ENCODE measurements at regions not wholly inside any gene's neighbourhood (a gene's known extent, or its start where the extent isn't known, plus 50 kb on each side); places are given as distances from the start of the nearest gene placed in this dataset.

DNA sequence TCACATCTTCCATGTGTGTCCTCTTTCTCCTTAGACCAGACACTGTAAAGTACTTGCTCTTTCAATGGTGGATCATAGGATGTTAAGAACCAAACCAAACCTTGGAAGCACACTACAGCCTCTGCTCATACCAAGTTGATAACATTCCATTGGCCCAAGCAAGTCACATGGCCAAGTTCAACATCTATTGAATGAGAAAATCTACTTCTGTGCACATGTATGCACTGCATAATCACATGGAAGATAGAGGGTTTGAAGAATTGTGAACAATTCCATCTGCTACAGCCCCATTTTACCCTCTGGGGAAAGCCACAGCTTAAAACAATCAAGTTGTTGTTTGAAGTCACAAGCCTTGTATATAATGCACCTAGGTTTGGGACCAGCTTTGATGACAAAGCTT is 68.2 kb downstream of the MFAP3 start:
- H3K4me3 ChIP-seq = no peak overlapping the region
- no peak overlapping the region for H3K27ac ChIP-seq (replicated peaks in 1 of 4)
- intact Hi-C loops (cut with DNase I) = no loop called here
- H3K4me1 ChIP-seq = no peaks in the 10 kb centered on the region
- no peaks in the 10 kb centered on the region for H3K27me3 ChIP-seq
- DNase-seq (ENCODE audit: extremely low spot score) = no peak
- H3K9me3 ChIP-seq = no peaks in the 10 kb centered on the region
- H3K36me3 ChIP-seq = no peaks in the 10 kb centered on the region
- no peak for TF ChIP-seq POLR2AphosphoS5 (IDR thresholded peaks at IDR 0.05)
- TF ChIP-seq POLR2A (IDR thresholded peaks at IDR 0.05; ENCODE audit: low read depth) = no peak
- TF ChIP-seq, protein P1, sequence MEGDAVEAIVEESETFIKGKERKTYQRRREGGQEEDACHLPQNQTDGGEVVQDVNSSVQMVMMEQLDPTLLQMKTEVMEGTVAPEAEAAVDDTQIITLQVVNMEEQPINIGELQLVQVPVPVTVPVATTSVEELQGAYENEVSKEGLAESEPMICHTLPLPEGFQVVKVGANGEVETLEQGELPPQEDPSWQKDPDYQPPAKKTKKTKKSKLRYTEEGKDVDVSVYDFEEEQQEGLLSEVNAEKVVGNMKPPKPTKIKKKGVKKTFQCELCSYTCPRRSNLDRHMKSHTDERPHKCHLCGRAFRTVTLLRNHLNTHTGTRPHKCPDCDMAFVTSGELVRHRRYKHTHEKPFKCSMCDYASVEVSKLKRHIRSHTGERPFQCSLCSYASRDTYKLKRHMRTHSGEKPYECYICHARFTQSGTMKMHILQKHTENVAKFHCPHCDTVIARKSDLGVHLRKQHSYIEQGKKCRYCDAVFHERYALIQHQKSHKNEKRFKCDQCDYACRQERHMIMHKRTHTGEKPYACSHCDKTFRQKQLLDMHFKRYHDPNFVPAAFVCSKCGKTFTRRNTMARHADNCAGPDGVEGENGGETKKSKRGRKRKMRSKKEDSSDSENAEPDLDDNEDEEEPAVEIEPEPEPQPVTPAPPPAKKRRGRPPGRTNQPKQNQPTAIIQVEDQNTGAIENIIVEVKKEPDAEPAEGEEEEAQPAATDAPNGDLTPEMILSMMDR (IDR thresholded peaks at IDR 0.05) = no peak
- no peak for TF ChIP-seq EP300 (IDR thresholded peaks at IDR 0.05)

DNA sequence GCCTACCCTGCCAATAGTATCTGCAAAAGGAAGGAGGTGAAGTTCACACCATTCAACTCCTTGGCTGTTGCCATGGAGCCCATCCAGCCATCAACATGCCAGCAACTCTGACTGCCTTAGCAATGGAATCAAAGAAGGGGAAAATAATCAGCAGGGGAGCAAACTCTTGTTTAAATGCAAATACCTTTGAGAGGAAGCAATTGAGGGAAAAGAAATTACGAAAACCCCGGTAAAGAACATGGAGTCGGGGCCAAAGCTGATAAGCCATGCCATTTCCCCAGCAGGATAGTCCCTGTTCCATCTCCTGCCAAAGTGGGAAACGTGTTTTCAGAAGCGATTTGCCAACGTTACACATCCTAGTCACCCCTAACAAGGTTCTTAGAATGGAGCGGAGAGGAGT is 69.0 kb downstream of the MFAP3 start:
- no peak for DNase-seq (ENCODE audit: extremely low spot score)
- Histone ChIP-seq H3K4me3 (no peak overlapping the region), H3K27me3 (no peaks in the 10 kb centered on the region), H3K27ac (replicated peaks in 1 of 4) (no peak overlapping the region), H3K36me3 (no peaks in the 10 kb centered on the region), H3K9me3 (no peaks in the 10 kb centered on the region), H3K4me1 (no peaks in the 10 kb centered on the region)
- WGBS = 74% methylated on average over 7 of the region's 7 CpGs
- intact Hi-C loops (cut with DNase I) = no loop called here
- TF ChIP-seq, protein P1 (IDR thresholded peaks at IDR 0.05) = no peak
- TF ChIP-seq POLR2AphosphoS5 (IDR thresholded peaks at IDR 0.05) (no peak), EP300 (IDR thresholded peaks at IDR 0.05) (no peak), POLR2A (IDR thresholded peaks at IDR 0.05; ENCODE audit: low read depth) (no peak)

DNA sequence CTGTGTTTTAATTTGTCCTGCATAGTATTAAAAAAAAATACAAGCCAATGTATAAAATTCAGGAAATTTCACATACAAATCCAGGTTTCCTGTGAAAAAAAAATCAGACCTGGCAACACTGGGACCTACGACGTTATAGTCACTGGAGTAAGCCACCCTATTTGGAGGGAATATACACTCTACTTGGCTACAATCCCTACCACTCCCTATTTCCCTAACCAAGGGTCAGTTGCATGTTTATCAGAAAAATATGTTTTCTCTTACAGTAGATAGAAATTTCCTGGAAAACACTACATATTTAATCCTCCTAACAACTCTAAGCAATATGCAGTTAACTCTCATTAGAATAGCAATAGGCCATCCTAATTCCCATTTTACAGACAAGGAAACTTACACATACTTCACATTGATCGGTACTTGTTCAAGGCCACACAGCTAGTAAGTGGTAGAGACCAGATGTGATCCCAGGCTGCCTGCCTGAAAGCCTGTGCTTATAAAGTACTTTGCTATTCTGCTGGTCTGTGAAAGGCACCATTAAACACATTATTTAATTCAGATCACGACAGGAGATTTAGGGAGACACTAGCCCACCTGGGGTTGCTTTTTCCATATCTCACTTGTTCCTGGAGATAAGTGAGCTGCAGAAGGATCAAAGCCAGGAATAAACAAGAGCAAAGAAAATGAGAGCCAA is 70.8 kb downstream of the MFAP3 start:
- DNase-seq (ENCODE audit: extremely low spot score) = no peak
- intact Hi-C loops (cut with DNase I) = no loop called here
- no peak overlapping the region for H3K4me3 ChIP-seq
- H3K27ac ChIP-seq (replicated peaks in 1 of 4) = no peak overlapping the region
- no peaks in the 10 kb centered on the region for H3K27me3 ChIP-seq
- no peaks in the 10 kb centered on the region for H3K36me3 ChIP-seq
- no peaks in the 10 kb centered on the region for H3K4me1 ChIP-seq
- TF ChIP-seq POLR2A (IDR thresholded peaks at IDR 0.05; ENCODE audit: low read depth) = no peak
- no peak for TF ChIP-seq EP300 (IDR thresholded peaks at IDR 0.05)
- no peak for TF ChIP-seq POLR2AphosphoS5 (IDR thresholded peaks at IDR 0.05)
- TF ChIP-seq, protein P1 (IDR thresholded peaks at IDR 0.05) = no peak
- no peaks in the 10 kb centered on the region for H3K9me3 ChIP-seq
- WGBS = 73% methylated on average over 4 of the region's 4 CpGs

DNA sequence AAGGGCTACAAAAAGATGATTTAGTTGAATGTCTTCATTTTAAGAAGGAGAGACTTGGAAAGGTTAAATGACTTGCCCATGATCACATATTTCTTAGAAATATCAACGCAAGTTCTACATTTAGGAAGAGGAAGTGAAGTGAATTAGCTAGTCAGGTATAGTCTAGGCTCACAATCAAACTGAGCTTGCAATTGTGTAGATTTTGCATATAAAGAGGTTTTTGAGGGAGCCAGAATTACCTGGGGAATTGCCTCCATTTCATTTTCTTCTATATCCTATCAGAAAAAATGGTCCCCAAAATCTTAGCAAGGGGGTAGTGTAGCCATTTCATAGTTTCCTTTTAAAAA is 71.3 kb downstream of the MFAP3 start:
- H3K9me3 ChIP-seq = no peaks in the 10 kb centered on the region
- intact Hi-C loops (cut with DNase I) = no loop called here

More for the DNA sequence above, 71.3 kb downstream of the MFAP3 start:
- WGBS = 83% methylated on average over 1 of the region's 1 CpG
- H3K4me1 ChIP-seq = no peaks in the 10 kb centered on the region
- TF ChIP-seq, protein P1 (IDR thresholded peaks at IDR 0.05) = no peak
- no peak for TF ChIP-seq EP300 (IDR thresholded peaks at IDR 0.05)
- no peak for TF ChIP-seq POLR2AphosphoS5 (IDR thresholded peaks at IDR 0.05)
- no peak for TF ChIP-seq POLR2A (IDR thresholded peaks at IDR 0.05; ENCODE audit: low read depth)
- H3K36me3 ChIP-seq = no peaks in the 10 kb centered on the region
- no peak for DNase-seq (ENCODE audit: extremely low spot score)
- no peak overlapping the region for H3K4me3 ChIP-seq
- H3K27me3 ChIP-seq = no peaks in the 10 kb centered on the region
- H3K27ac ChIP-seq (replicated peaks in 1 of 4) = no peak overlapping the region
